Ovary (tissue), 3 donors: ENCODE measurements at regions not wholly inside any gene's neighbourhood (a gene's known extent, or its start where the extent isn't known, plus 50 kb on each side); places are given as distances from the start of the nearest gene placed in this dataset.

ENCODE experiments used
- CTCF ChIP-seq, 3 donors: fragments of 450-650 bp in 2 of 3; fragments of 200-600 bp in 1 of 3; IDR thresholded peaks; one replicate each; pipeline versions ENCODE4 v1.5.1 to v1.8.0; 2016 to 2022; ENCODE audit warnings: antibody characterized with exemption in 3 of 3, mild to moderate bottlenecking in 1 of 3
- POLR2A ChIP-seq: fragments of 450-650 bp; IDR thresholded peaks from one replicate; pipeline ENCODE4 v1.6.1; 2017; ENCODE audit warnings: antibody characterized with exemption, mild to moderate bottlenecking, moderate library complexity
- donor health status: DM: no; HTN: no; CAD: no.

GRCh38 chr6:4516206-4516605 lies 260.0 kb upstream of the CDYL start:
- TF ChIP-seq CTCF (IDR thresholded peaks at IDR 0.05) (no peak), POLR2A (no peak)
